H9 (cell line): ENCODE measurements at regions not wholly inside any gene's neighbourhood (a gene's known extent, or its start where the extent isn't known, plus 50 kb on each side); places are given as distances from the start of the nearest gene placed in this dataset.

Experiments used
- DNase-seq: peaks from one replicate; pipeline ENCODE4 v3.0.0-alpha.2; 2017
- H2AFZ ChIP-seq: one replicate; pipeline ENCODE4 v1.6.1; 2013; ENCODE audit warnings: mild to moderate bottlenecking, low read length, control low read depth, moderate library complexity
- H2AK5ac ChIP-seq: 2 replicates; pipeline ENCODE4 v1.6.1; 2013; ENCODE audit warnings: low read length, control low read depth, mixed read lengths; ENCODE audit not compliant: insufficient read length
- H2BK120ac ChIP-seq: one replicate; pipeline ENCODE4 v1.6.1; 2013; ENCODE audit warnings: low read depth, mild to moderate bottlenecking, low read length, control low read depth, inconsistent platforms; ENCODE audit not compliant: poor library complexity, severe bottlenecking
- H2BK12ac ChIP-seq: 2 replicates; pipeline ENCODE4 v1.6.1; 2013; ENCODE audit warnings: low read length, control low read depth, mixed read lengths, low read depth; ENCODE audit not compliant: insufficient read length
- H2BK15ac ChIP-seq: 2 replicates; pipeline ENCODE4 v1.6.1; 2013; ENCODE audit warnings: low read depth, low read length, control low read depth
- H2BK20ac ChIP-seq: one replicate; pipeline ENCODE4 v1.6.1; 2013; ENCODE audit warnings: low read depth, mild to moderate bottlenecking, low read length, control low read depth, inconsistent platforms; ENCODE audit not compliant: poor library complexity, severe bottlenecking
- H2BK5ac ChIP-seq: 2 replicates; pipeline ENCODE4 v1.6.1; 2013; ENCODE audit warnings: low read length, control low read depth, mixed read lengths; ENCODE audit not compliant: insufficient read length
- H3K14ac ChIP-seq: 2 replicates; pipeline ENCODE4 v1.6.1; 2013; ENCODE audit warnings: low read length, control low read depth; ENCODE audit not compliant: insufficient read depth
- H3K18ac ChIP-seq: 2 replicates; pipeline ENCODE4 v1.6.1; 2013; ENCODE audit warnings: low read depth, mild to moderate bottlenecking, mixed read lengths, low read length, control low read depth; ENCODE audit not compliant: insufficient read length
- H3K23ac ChIP-seq: 2 replicates; pipeline ENCODE4 v1.6.1; 2013; ENCODE audit warnings: low read length, control low read depth, mixed read lengths, low read depth; ENCODE audit not compliant: insufficient read length
- H3K23me2 ChIP-seq: 2 replicates; pipeline ENCODE4 v1.6.1; 2013; ENCODE audit warnings: low read depth, mild to moderate bottlenecking, mixed read lengths, low read length, control low read depth; ENCODE audit not compliant: insufficient read length, poor library complexity, severe bottlenecking
- H3K27ac ChIP-seq: 2 replicates; pipeline ENCODE4 v1.5.1; 2013; ENCODE audit warnings: low read length, control low read depth, mixed read lengths, low read depth; ENCODE audit not compliant: insufficient read length
- H3K27me3 ChIP-seq: 2 replicates; pipeline ENCODE4 v1.6.1; 2013; ENCODE audit warnings: low read length, control low read depth, inconsistent platforms; ENCODE audit not compliant: insufficient read depth
- H3K4ac ChIP-seq: 2 replicates; pipeline ENCODE4 v1.6.1; 2013; ENCODE audit warnings: low read depth, mild to moderate bottlenecking, control low read depth, inconsistent platforms, low read length, moderate library complexity
- H3K4me1 ChIP-seq: 2 replicates; pipeline ENCODE4 v1.6.1; 2013; ENCODE audit warnings: low read length, control low read depth, inconsistent platforms; ENCODE audit not compliant: insufficient read depth
- H3K4me2 ChIP-seq: 2 replicates; pipeline ENCODE4 v1.6.1; 2013; ENCODE audit warnings: low read length, control low read depth, mixed read lengths; ENCODE audit not compliant: insufficient read length, insufficient read depth
- H3K56ac ChIP-seq: 2 replicates; pipeline ENCODE4 v1.6.1; 2013; ENCODE audit warnings: low read depth, mild to moderate bottlenecking, mixed read lengths, low read length, control low read depth; ENCODE audit not compliant: insufficient read length
- H3K79me1 ChIP-seq: 2 replicates; pipeline ENCODE4 v1.6.1; 2013; ENCODE audit warnings: low read depth, mild to moderate bottlenecking, moderate library complexity, low read length, control low read depth, inconsistent platforms; ENCODE audit not compliant: insufficient read depth, poor library complexity, severe bottlenecking
- H3K79me2 ChIP-seq: 2 replicates; pipeline ENCODE4 v1.6.1; 2013; ENCODE audit warnings: low read length, control low read depth, inconsistent platforms; ENCODE audit not compliant: insufficient read depth
- H3K9ac ChIP-seq: 2 replicates; pipeline ENCODE4 v1.6.1; 2013; ENCODE audit warnings: low read length, control low read depth, mixed read lengths; ENCODE audit not compliant: insufficient read length; ENCODE audit errors: extremely low read depth
- H3K9me3 ChIP-seq: one replicate; pipeline ENCODE4 v1.6.1; 2013; ENCODE audit warnings: low read depth, low read length, inconsistent platforms; ENCODE audit not compliant: control insufficient read depth
- H3T11ph ChIP-seq: one replicate; pipeline ENCODE4 v1.6.1; 2013; ENCODE audit warnings: mild to moderate bottlenecking, low read length, control low read depth, inconsistent platforms
- H4K20me1 ChIP-seq: one replicate; pipeline ENCODE4 v1.6.1; 2013; ENCODE audit not compliant: control insufficient read depth, insufficient read length, insufficient read depth
- H4K5ac ChIP-seq: 2 replicates; pipeline ENCODE4 v1.6.1; 2013; ENCODE audit warnings: low read depth, mild to moderate bottlenecking, mixed read lengths, low read length, control low read depth; ENCODE audit not compliant: insufficient read length
- H4K8ac ChIP-seq: replicated peaks from 2 replicates; pipeline ENCODE4 v1.6.1; 2013; ENCODE audit warnings: low read length, control low read depth, mixed read lengths, low read depth; ENCODE audit not compliant: insufficient read length
- H4K91ac ChIP-seq: 2 replicates; pipeline ENCODE4 v1.6.1; 2013; ENCODE audit warnings: low read depth, mild to moderate bottlenecking, moderate library complexity, mixed read lengths, low read length, control low read depth; ENCODE audit not compliant: insufficient read length
- H3K27ac Mint-ChIP-seq, 3 experiments: 2 replicates in 2 of 3; 3 replicates in 1 of 3; pipeline ENCODE4 v1.8.0; 2020 to 2021; ENCODE audit warnings: mixed read lengths in 3 of 3, mild to moderate bottlenecking in 1 of 3, moderate library complexity in 1 of 3
- H3K27me3 Mint-ChIP-seq: 2 replicates; pipeline ENCODE4 v1.8.0; 2021; ENCODE audit warnings: low read depth, mild to moderate bottlenecking, moderate library complexity, mixed read lengths
- H3K36me3 Mint-ChIP-seq, 3 experiments: 2 replicates in 2 of 3; 3 replicates in 1 of 3; pipeline ENCODE4 v1.8.0; 2020 to 2021; ENCODE audit warnings: low read depth in 3 of 3, mixed read lengths in 3 of 3; ENCODE audit not compliant: insufficient read depth in 1 of 3
- H3K4me1 Mint-ChIP-seq, 2 experiments: 2 replicates each; pipeline ENCODE4 v1.8.0; 2020; ENCODE audit warnings: mixed read lengths in 2 of 2
- H3K4me3 Mint-ChIP-seq, 2 experiments: 2 replicates in 1 of 2; 3 replicates in 1 of 2; pipeline ENCODE4 v1.8.0; 2020 to 2021; ENCODE audit warnings: mild to moderate bottlenecking in 2 of 2, mixed read lengths in 2 of 2, moderate library complexity in 1 of 2
- H3K9me3 Mint-ChIP-seq, 2 experiments: 2 replicates in 1 of 2; 3 replicates in 1 of 2; pipeline ENCODE4 v1.8.0; 2020; ENCODE audit warnings: mild to moderate bottlenecking in 2 of 2, mixed read lengths in 2 of 2, moderate library complexity in 1 of 2
- CTCF ChIP-seq: fragments of 200-600 bp; sonication (generic); conservative IDR thresholded peaks from 3 replicates; pipeline ENCODE4 v1.8.0; 2021; ENCODE audit warnings: antibody characterized with exemption, mild to moderate bottlenecking
- WGBS: extraction: QIAGEN DNeasy Blood & Tissue Kit; methylation state at CpG from one replicate; pipeline ENCODE4 v1.1.7; 2013; ENCODE audit warnings: missing lambda C conversion rate, low lambda C conversion rate, mixed read lengths; ENCODE audit not compliant: insufficient read length; ENCODE audit errors: extremely low coverage; 5-methylcytosine and 5-hydroxymethylcytosine counted together

- Histone ChIP-seq H3K27ac (no peak overlapping the region), H3K79me2 (no peaks in the 10 kb centered on the region), H3T11ph (no peak overlapping the region), H4K91ac (no peak overlapping the region), H3K56ac (no peak overlapping the region), H3K9ac (no peak overlapping the region), H2BK15ac (no peak overlapping the region), H3K14ac (no peak overlapping the region), H3K4ac (no peak overlapping the region), H3K27me3 (no peaks in the 10 kb centered on the region), H2BK5ac (no peak overlapping the region), H2AFZ (no peak overlapping the region), H3K18ac (no peak overlapping the region), H2BK120ac (no peak overlapping the region), H3K9me3 (no peaks in the 10 kb centered on the region), H4K8ac (no peak overlapping the region), H3K23me2 (no peaks in the 10 kb centered on the region), H3K4me2 (no peak overlapping the region), H3K4me1 (no peaks in the 10 kb centered on the region), H3K79me1 (no peaks in the 10 kb centered on the region), H4K20me1 (no peaks in the 10 kb centered on the region), H4K5ac (no peak overlapping the region), H2BK12ac (no peak overlapping the region), H2AK5ac (no peak overlapping the region), H2BK20ac (no peak overlapping the region), H3K23ac (no peak overlapping the region)
- no peak for TF ChIP-seq CTCF
- Mint-ChIP-seq H3K9me3 (peaks cover 4 to 5% of the 10 kb centered on the region in 2 experiments; a peak in 3 of 5 replicates), H3K4me3 (no peak overlapping the region), H3K36me3 (peaks cover 2 to 4% (median 2%) of the 10 kb centered on the region in 3 experiments; a peak in 3 of 7 replicates), H3K4me1 (peaks cover 20 to 23% of the 10 kb centered on the region in 2 experiments), H3K27me3 (peaks cover 15% of the 10 kb centered on the region), H3K27ac (no peak overlapping the region)
- no peak for DNase-seq
- no CpG with 5 or more reads among the region's 3 CpGs for WGBS
Measured at GRCh38 chr16:51245658-51245995, 94.6 kb upstream of the SALL1 start.
